C4-2B (cell line): ENCODE measurements at regions not wholly inside any gene's neighbourhood (a gene's known extent, or its start where the extent isn't known, plus 50 kb on each side); places are given as distances from the start of the nearest gene placed in this dataset.

Source experiments
- H3K27ac ChIP-seq: fragments of 450-650 bp; 2 replicates; pipeline ENCODE4 v1.5.1; 2017
- ZFX ChIP-seq: fragments of 450-650 bp; IDR thresholded peaks from 2 replicates; pipeline ENCODE4 v1.6.1; 2017
- TF ChIP-seq, protein P1 (sequence below): fragments of 450-650 bp; conservative IDR thresholded peaks from 2 replicates; pipeline ENCODE4 v1.5.1; 2017; ENCODE audit warnings: mild to moderate bottlenecking

- TF ChIP-seq ZFX = no peak
- TF ChIP-seq, protein P1, sequence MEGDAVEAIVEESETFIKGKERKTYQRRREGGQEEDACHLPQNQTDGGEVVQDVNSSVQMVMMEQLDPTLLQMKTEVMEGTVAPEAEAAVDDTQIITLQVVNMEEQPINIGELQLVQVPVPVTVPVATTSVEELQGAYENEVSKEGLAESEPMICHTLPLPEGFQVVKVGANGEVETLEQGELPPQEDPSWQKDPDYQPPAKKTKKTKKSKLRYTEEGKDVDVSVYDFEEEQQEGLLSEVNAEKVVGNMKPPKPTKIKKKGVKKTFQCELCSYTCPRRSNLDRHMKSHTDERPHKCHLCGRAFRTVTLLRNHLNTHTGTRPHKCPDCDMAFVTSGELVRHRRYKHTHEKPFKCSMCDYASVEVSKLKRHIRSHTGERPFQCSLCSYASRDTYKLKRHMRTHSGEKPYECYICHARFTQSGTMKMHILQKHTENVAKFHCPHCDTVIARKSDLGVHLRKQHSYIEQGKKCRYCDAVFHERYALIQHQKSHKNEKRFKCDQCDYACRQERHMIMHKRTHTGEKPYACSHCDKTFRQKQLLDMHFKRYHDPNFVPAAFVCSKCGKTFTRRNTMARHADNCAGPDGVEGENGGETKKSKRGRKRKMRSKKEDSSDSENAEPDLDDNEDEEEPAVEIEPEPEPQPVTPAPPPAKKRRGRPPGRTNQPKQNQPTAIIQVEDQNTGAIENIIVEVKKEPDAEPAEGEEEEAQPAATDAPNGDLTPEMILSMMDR = no peak
- no peak overlapping the region for H3K27ac ChIP-seq
Measured at GRCh38 chr13:72383646-72384045, 343.8 kb downstream of the MZT1 start.

DNA sequence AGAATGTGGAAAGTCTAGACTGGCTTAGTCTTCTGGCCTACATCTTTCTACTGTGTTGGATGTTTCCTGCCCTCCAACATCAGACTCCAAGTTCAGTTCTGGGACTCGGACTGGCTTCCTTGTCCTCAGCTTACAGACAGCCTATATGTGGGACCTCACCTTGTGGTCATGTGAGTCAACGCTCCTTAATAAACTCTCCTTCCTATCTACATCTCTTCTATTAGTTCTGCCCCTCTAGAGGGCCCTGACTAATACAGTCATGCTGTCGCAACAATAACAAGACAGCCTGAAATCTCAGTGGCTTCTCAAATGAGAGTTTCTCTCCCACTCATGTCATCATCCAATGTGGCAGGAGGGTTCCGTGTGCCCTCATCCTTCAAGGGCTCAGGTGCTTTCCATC, 347.8 kb downstream of the MZT1 start:
- H3K27ac ChIP-seq = no peak overlapping the region
- no peak for TF ChIP-seq ZFX
- TF ChIP-seq, protein P1 = no peak

- TF ChIP-seq ZFX = no peak
- TF ChIP-seq, protein P1 = no peak
- H3K27ac ChIP-seq = no peak overlapping the region
Measured at GRCh38 chr13:72368031-72368430, 359.4 kb downstream of the MZT1 start.

GRCh38 chr13:72346716-72347115, 380.7 kb downstream of the MZT1 start:
- no peak overlapping the region for H3K27ac ChIP-seq
- TF ChIP-seq, protein P1 = no peak
- TF ChIP-seq ZFX = no peak

GRCh38 chr13:72342364-72342763, 385.1 kb downstream of the MZT1 start:
- H3K27ac ChIP-seq = no peak overlapping the region

DNA sequence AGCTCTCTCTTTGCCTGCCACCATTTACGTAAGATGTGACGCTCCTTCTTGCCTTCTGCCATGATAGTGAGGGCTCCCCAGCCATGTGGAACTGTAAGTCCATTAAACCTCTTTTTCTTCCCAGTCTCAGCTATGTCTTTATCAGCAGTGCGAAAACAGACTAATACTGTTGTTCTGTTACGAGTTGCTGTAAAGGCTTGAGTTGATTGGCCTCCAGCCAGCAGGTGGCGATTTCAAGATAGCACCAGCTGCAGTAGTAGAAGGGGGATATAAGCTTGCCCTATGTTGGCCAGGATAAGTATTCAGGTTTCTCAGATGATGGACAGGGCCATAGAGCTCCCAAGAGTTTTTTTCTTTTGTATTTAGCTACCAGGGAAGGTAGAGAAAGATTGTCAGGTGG, 385.5 kb downstream of the MZT1 start:
- no peak overlapping the region for H3K27ac ChIP-seq
- TF ChIP-seq, protein P1 = no peak
- TF ChIP-seq ZFX = no peak

More at GRCh38 chr13:72342364-72342763, 385.1 kb downstream of the MZT1 start:
- TF ChIP-seq, protein P1 = no peak
- no peak for TF ChIP-seq ZFX

- TF ChIP-seq, protein P1 = no peak
- TF ChIP-seq ZFX = no peak
- no peak overlapping the region for H3K27ac ChIP-seq
Measured at GRCh38 chr13:72317346-72318109, 409.9 kb downstream of the MZT1 start.
